ENCODE measurements at regions not wholly inside any gene's neighbourhood (a gene's known extent, or its start where the extent isn't known, plus 50 kb on each side); places are given as distances from the start of the nearest gene placed in this dataset.
"Not testable (repeated sequence)": the region's sequence is repeated elsewhere in the genome, so short reads cannot be mapped to it uniquely, and the experiment has no call there.

DNA sequence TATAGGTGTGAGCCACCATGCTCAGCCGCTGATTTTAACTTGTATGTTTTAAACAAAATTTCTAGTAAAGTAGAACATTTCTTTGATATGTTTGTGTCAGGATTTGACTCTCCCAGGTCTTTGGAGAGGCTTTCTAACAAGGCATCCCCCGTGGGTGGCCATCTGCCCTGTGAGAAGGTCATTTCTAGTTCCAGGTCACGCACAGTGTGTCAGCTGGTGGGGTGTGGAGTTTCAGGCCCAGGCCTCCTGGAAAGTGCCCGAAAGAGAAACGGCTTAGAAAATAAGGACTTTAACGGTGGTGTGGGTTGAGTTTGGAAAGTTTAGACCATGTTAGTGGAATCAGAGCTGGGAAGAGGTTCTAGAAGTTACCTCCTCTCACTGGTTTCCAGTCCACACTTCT, 61.0 kb downstream of the SPDYE17 start:
- not testable (repeated sequence) for H3K27ac ChIP-seq (ENCODE audit: low read length); H3K9me3 ChIP-seq (ENCODE audit: control insufficient read depth, low read depth, low read length); H3K27me3 ChIP-seq (ENCODE audit: control insufficient read depth, insufficient read depth, low read length); H3K4me3 ChIP-seq (ENCODE audit: low read length); H3K9ac ChIP-seq (ENCODE audit: low read length); H3K36me3 ChIP-seq (ENCODE audit: control insufficient read depth, low read depth, low read length); H3K4me1 ChIP-seq (ENCODE audit: control insufficient read depth, low read depth, low read length)

DNA sequence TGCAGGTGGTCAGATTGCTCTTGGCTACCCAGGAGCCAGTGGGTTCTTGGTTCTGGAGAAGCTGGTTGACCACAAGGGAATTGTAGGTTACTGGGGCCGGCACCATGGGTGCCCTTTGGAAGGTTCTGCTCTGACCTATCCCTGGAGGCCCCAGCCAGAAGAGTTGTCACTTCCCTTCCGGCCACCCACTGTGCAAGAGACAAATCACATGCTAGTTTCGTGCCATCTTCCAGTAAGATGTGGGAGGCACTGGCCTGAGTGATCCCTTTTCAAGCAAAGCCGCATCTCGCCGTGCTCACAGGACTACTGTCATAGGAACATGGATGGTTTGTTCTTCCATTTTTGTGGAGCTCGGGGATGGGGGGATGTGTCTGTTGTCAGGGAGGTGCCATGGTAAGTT, 62.3 kb downstream of the SPDYE17 start:
- H3K9ac ChIP-seq (ENCODE audit: low read length); H3K27me3 ChIP-seq (ENCODE audit: control insufficient read depth, insufficient read depth, low read length); H3K36me3 ChIP-seq (ENCODE audit: control insufficient read depth, low read depth, low read length); H3K9me3 ChIP-seq (ENCODE audit: control insufficient read depth, low read depth, low read length); H3K4me1 ChIP-seq (ENCODE audit: control insufficient read depth, low read depth, low read length); H3K4me3 ChIP-seq (ENCODE audit: low read length); H3K27ac ChIP-seq (ENCODE audit: low read length): not testable (repeated sequence)

DNA sequence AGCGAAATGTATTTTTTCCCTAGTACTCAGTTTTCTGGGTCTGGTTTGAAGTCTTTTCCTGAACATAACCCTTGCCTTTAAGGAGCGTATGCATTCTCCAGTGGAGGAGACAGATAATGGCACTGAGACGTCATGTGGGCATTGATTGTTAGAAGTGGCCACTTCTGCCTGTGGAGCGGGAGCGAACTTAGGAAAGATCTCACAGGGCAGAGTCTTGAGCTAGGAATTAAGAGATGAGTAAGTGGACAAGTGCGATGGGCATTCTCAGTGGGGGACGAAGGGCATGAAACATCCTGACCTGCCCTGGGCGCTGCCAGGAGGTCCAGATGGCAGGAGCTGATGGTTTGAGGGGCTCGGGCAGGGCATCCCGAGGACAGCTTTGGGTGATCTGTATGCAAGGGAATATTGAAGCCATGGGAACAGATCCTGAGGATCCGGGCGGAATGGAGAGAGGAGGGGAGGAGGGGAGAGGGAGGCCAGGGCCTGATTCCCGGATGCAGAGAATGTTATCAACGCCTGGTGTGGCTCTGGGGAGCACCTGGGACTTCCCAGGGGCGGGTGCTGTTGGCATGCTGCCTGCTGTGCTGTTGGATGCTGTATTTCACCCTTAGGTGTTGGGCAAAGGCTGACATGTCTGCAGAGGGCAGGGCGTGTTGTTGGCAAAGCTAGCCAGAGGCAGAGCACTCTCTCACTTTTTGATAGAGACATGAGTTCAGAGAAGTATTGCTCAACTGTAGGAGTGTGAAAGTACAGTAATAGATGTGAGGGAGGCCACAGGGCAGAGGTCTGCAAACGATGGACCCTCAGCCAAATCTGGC, 66.2 kb downstream of the SPDYE17 start:
- not testable (repeated sequence) for H3K9me3 ChIP-seq (ENCODE audit: control insufficient read depth, low read depth, low read length); H3K36me3 ChIP-seq (ENCODE audit: control insufficient read depth, low read depth, low read length); H3K9ac ChIP-seq (ENCODE audit: low read length); H3K27me3 ChIP-seq (ENCODE audit: control insufficient read depth, insufficient read depth, low read length); H3K4me1 ChIP-seq (ENCODE audit: control insufficient read depth, low read depth, low read length); H3K27ac ChIP-seq (ENCODE audit: low read length); H3K4me3 ChIP-seq (ENCODE audit: low read length)

DNA sequence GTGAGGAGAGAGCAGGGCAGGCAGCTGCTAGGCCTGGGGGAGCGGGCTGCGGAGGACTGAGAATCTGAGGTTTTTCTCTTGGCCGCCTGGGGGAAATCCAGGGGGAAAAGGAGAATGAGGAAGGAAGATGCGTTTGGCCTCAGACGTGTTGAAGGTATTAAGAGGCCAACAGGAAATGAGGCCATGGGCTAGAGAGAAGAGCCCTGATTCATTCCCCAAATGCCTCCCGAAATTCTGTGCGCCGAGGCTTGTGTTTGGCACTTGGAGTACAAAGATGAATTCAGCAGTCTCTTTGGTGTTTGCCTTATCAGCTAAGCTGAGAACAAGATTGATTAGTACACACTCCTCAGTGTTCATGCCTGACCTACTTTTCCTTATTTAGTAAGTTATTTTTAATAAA, 68.1 kb downstream of the SPDYE17 start:
- H3K36me3 ChIP-seq (ENCODE audit: control insufficient read depth, low read depth, low read length); H3K9ac ChIP-seq (ENCODE audit: low read length); H3K9me3 ChIP-seq (ENCODE audit: control insufficient read depth, low read depth, low read length); H3K4me1 ChIP-seq (ENCODE audit: control insufficient read depth, low read depth, low read length); H3K4me3 ChIP-seq (ENCODE audit: low read length); H3K27me3 ChIP-seq (ENCODE audit: control insufficient read depth, insufficient read depth, low read length); H3K27ac ChIP-seq (ENCODE audit: low read length): not testable (repeated sequence)

DNA sequence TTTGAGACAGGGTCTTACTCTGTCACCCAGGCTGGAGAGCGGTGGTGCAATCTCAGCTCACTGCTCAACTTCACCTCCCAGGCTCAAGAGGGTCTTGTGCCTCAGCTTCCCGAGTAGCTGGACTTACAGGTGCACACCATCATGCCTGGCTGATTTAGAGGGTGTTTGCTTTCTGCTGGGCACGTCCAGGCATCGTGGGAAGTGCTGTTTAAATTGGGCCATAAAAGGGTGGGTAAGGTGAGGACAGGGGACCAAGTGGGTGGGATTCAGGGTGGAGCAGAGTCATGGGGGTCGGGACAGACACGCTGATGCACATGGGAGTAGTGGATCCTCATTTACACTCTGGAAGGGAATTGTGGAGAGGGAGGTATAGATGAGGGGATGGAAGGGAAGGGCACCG, 69.1 kb downstream of the SPDYE17 start:
- not testable (repeated sequence) for H3K9me3 ChIP-seq (ENCODE audit: control insufficient read depth, low read depth, low read length); H3K27ac ChIP-seq (ENCODE audit: low read length); H3K9ac ChIP-seq (ENCODE audit: low read length); H3K27me3 ChIP-seq (ENCODE audit: control insufficient read depth, insufficient read depth, low read length); H3K4me3 ChIP-seq (ENCODE audit: low read length); H3K4me1 ChIP-seq (ENCODE audit: control insufficient read depth, low read depth, low read length); H3K36me3 ChIP-seq (ENCODE audit: control insufficient read depth, low read depth, low read length)

DNA sequence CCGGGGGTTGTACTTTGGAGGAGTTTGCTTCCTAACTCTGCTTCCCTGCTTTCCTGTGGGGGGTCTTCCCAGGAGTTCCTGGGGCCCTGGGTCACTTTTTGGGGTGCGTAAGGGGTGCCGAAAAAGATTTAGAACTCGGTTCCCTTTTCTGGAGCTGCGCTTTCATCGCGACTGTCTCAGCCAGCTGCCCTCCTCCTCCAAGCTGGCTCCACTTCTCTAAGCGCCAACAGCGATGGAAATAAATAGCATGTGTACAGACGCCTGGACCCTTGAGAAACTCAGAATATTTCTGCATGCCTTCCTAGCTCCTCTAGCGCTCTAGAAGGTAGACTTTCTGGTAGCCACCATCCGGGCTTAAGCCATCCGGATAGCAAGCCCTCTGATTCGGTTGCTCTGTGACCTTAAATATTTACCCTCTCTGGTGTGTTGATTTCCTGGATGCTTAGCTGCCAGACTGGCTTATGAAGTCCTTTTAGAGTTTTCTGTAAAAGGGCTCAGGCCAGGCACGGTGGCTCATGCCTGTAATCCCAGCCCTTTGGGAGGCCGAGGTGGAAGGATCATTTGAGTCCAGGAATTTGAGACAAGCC, 71.7 kb downstream of the SPDYE17 start:
- not testable (repeated sequence) for H3K4me3 ChIP-seq (ENCODE audit: low read length)

DNA sequence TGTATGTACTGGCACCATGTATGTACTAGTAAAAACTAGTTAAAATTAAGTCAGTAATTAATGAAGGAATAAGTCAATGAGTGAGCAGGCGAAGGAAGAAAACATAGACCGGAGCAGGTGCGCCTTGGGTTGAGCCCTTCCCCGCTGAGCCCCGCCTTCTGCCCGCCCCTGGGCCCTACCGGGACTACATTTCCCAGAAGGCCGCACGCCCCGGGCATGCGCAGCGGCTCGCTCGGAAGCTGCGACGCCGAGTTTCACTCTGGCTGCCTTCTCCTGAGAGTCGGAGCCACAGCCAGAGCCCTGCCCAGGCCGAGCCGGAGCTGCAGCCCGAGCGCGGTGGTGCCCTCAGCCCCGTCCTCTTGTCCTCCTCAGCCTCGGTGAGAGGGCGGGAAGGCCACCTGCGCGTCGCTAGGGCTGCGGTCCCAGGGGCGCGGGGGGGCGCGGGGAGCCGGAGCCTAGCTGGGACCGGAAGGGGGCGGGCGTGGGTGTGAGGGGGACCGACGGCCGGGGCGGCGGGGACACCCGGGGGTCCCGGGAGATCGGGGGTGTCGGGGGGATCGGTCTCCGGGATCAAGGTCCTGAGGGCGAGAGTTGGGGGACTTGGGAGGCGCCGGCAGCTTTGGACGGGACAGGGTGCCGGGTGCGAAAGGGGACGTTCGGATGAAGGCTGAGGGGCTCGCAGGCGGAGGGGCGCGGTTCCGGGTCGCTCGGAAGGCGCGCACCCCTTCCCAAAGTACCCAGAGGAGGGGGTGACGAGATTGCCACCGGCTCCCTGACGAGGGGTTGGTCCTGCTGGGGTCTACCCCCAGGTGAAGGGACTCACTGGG, 72.4 kb downstream of the SPDYE17 start:
- not testable (repeated sequence) for H3K27ac ChIP-seq (ENCODE audit: low read length); H3K4me3 ChIP-seq (ENCODE audit: low read length); H3K9me3 ChIP-seq (ENCODE audit: control insufficient read depth, low read depth, low read length); H3K4me1 ChIP-seq (ENCODE audit: control insufficient read depth, low read depth, low read length); H3K27me3 ChIP-seq (ENCODE audit: control insufficient read depth, insufficient read depth, low read length); H3K9ac ChIP-seq (ENCODE audit: low read length); H3K36me3 ChIP-seq (ENCODE audit: control insufficient read depth, low read depth, low read length)

More for the DNA sequence above, 71.7 kb downstream of the SPDYE17 start:
- not testable (repeated sequence) for H3K27me3 ChIP-seq (ENCODE audit: control insufficient read depth, insufficient read depth, low read length); H3K27ac ChIP-seq (ENCODE audit: low read length); H3K4me1 ChIP-seq (ENCODE audit: control insufficient read depth, low read depth, low read length); H3K9me3 ChIP-seq (ENCODE audit: control insufficient read depth, low read depth, low read length); H3K36me3 ChIP-seq (ENCODE audit: control insufficient read depth, low read depth, low read length); H3K9ac ChIP-seq (ENCODE audit: low read length)

DNA sequence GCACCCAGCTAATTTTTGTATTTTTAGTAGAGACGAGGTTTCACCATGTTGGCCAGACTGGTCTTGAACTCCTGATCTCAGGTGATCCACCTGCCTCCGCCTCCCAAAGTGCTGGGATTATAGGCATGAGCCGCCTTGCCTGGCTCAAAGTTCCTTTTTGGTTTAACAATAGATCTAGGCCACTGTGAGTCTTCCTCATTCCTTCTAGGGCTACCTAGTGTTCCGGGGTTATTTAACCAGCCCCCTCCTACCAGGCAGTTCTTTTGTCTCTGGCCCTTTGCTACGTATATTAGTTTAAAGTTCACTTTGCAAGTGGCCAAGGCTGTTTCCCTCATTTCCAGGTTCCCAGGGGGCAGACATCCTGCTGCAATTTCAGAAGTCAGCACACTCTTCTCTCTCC, 75.6 kb downstream of the SPDYE17 start:
- H3K27ac ChIP-seq (ENCODE audit: low read length); H3K4me3 ChIP-seq (ENCODE audit: low read length); H3K4me1 ChIP-seq (ENCODE audit: control insufficient read depth, low read depth, low read length); H3K9ac ChIP-seq (ENCODE audit: low read length); H3K36me3 ChIP-seq (ENCODE audit: control insufficient read depth, low read depth, low read length); H3K9me3 ChIP-seq (ENCODE audit: control insufficient read depth, low read depth, low read length); H3K27me3 ChIP-seq (ENCODE audit: control insufficient read depth, insufficient read depth, low read length): not testable (repeated sequence)

DNA sequence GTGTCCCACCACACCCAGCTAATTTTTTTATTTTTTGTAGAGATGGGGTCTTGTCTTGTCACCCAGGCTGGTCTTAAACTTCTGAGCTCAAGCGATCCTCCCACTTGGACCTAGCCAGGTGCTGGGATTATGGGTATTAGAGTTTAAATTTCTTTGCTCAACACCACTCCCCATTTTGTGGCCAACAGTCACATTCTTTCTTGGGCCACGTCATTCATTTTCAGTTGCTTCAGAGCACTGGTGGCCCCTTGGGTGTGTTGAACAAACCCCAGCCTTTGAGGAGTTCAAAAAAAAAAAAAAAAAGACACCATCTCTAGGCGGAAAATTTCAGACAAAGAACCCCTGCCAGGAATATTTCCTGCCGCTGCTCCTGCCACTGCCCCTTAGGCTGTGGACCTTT, 77.0 kb downstream of the SPDYE17 start:
- not testable (repeated sequence) for H3K36me3 ChIP-seq (ENCODE audit: control insufficient read depth, low read depth, low read length); H3K9ac ChIP-seq (ENCODE audit: low read length); H3K9me3 ChIP-seq (ENCODE audit: control insufficient read depth, low read depth, low read length); H3K27me3 ChIP-seq (ENCODE audit: control insufficient read depth, insufficient read depth, low read length); H3K4me3 ChIP-seq (ENCODE audit: low read length); H3K4me1 ChIP-seq (ENCODE audit: control insufficient read depth, low read depth, low read length); H3K27ac ChIP-seq (ENCODE audit: low read length)

DNA sequence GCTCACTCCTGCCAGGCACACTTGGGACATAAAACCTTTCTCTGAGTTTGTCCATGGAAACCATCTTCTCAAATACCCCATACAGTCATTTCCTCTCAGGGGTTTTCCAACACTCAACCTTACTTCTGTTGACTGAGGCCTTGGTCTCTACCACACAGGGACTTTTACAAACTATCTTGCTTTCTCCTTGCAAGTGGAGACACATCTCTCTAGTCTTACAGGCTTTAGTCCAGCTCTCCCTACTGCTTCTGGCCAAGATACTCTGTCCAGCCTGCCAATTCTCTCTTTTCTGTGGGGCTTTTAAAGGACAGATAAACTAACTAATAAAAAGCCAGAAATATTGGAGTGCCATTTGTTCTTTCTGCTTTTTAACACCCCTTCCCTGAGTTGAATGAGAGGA, 87.6 kb downstream of the SPDYE17 start:
- H3K27ac ChIP-seq (ENCODE audit: low read length); H3K4me3 ChIP-seq (ENCODE audit: low read length); H3K27me3 ChIP-seq (ENCODE audit: control insufficient read depth, insufficient read depth, low read length); H3K9ac ChIP-seq (ENCODE audit: low read length); H3K36me3 ChIP-seq (ENCODE audit: control insufficient read depth, low read depth, low read length); H3K4me1 ChIP-seq (ENCODE audit: control insufficient read depth, low read depth, low read length); H3K9me3 ChIP-seq (ENCODE audit: control insufficient read depth, low read depth, low read length): not testable (repeated sequence)

DNA sequence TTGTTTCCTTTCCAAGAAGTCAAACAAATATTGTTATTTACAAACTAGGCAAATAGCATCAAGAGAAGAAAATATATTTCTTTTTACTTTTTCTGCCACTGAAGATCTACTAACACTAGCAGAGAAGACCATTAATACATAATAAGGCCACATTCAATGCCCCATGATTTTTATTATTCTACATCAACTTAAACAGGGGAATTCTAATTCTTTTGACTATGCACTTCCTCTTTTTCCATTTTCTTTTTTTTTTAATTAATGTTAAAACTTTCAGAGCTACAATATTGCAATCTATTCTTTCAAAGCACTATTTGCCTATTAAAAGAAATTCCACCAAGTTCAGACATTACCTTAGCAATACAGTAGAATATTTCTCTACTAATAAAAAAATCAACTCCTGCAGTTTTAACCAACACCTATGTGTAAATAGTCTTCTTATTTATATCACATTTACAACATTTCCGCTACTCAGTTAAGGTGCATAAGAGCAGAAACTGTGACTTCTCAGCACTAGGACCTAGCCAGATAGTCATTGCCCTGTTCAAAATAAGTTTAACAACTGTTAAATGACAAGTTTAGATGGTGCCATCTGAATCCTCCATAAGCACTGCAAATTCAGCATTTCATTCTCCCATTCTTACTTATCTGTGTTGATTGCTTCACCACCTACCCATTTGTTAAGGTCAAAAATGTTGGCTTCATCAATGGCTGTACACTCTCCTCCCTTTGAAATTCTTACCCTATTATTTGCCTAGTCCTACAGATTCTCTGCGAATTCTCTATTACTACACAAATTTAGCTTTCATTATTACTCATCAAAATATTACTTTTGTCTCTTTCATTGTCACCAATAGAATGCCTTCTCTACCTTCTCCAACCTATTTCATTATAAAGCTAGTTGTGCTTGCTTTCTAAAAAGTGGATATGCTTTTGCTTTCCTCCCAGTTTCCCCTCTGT, 90.1 kb downstream of the SPDYE17 start:
- not testable (repeated sequence) for H3K36me3 ChIP-seq (ENCODE audit: control insufficient read depth, low read depth, low read length); H3K27ac ChIP-seq (ENCODE audit: low read length); H3K27me3 ChIP-seq (ENCODE audit: control insufficient read depth, insufficient read depth, low read length); H3K4me3 ChIP-seq (ENCODE audit: low read length); H3K4me1 ChIP-seq (ENCODE audit: control insufficient read depth, low read depth, low read length); H3K9ac ChIP-seq (ENCODE audit: low read length); H3K9me3 ChIP-seq (ENCODE audit: control insufficient read depth, low read depth, low read length)

Data from iPS-18a (cell line).